ENCODE measurements at regions not wholly inside any gene's neighbourhood (a gene's known extent, or its start where the extent isn't known, plus 50 kb on each side); places are given as distances from the start of the nearest gene placed in this dataset.

DNA sequence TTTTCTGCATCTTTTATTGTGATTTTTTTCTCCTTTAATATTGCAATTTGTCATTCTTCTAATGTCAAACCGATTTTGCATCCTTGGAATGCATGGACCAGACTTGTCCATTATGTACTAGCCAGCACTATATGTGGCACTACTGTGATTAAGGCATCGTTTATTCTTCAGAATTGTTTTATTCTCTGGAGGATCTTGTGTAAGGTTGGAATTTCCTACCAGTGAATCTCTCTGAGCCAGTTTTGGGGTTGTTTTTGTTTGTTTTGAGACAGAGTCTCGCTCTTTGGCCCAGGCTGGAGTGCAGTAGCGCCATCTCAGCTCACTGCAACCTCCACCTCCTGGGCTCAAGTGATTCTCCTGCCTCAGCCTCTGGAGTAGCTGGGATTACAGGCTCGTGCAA, 58.5 kb downstream of the IGLL5 start:
- DNase-seq (ENCODE audit: low spot score) = no peak
- ChIA-PET POLR2A (ENCODE audit: low non-redundant PET) (no interaction called here), CTCF (no interaction called here)
- Histone ChIP-seq H3K27me3 (replicated peaks; ENCODE audit: insufficient read depth, low read depth, low read length, poor library complexity) (no peaks in the 10 kb centered on the region), H3K27ac (ENCODE audit: low read depth, low read length, poor library complexity, severe bottlenecking) (no peak overlapping the region), H3K9me3 (ENCODE audit: low read depth, low read length, poor library complexity, severe bottlenecking) (no peaks in the 10 kb centered on the region), H3K4me3 (ENCODE audit: low read depth, low read length, poor library complexity, severe bottlenecking) (no peak overlapping the region), H3K4me1 (ENCODE audit: insufficient read depth, low read length, poor library complexity, severe bottlenecking) (no peaks in the 10 kb centered on the region), H3K36me3 (ENCODE audit: insufficient read depth, low read length, poor library complexity, severe bottlenecking) (no peaks in the 10 kb centered on the region)
- intact Hi-C loops (cut with micrococcal nuclease; ENCODE audit: unreplicated experiment) = no loop called here
- TF ChIP-seq, protein P1, sequence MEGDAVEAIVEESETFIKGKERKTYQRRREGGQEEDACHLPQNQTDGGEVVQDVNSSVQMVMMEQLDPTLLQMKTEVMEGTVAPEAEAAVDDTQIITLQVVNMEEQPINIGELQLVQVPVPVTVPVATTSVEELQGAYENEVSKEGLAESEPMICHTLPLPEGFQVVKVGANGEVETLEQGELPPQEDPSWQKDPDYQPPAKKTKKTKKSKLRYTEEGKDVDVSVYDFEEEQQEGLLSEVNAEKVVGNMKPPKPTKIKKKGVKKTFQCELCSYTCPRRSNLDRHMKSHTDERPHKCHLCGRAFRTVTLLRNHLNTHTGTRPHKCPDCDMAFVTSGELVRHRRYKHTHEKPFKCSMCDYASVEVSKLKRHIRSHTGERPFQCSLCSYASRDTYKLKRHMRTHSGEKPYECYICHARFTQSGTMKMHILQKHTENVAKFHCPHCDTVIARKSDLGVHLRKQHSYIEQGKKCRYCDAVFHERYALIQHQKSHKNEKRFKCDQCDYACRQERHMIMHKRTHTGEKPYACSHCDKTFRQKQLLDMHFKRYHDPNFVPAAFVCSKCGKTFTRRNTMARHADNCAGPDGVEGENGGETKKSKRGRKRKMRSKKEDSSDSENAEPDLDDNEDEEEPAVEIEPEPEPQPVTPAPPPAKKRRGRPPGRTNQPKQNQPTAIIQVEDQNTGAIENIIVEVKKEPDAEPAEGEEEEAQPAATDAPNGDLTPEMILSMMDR (conservative IDR thresholded peaks at IDR 0.05; ENCODE audit: low read depth, low read length) = no peak
- no peak for TF ChIP-seq EZH2 (IDR thresholded peaks at IDR 0.05; ENCODE audit: borderline replicate concordance, low read depth, low read length, poor library complexity, severe bottlenecking)
- no TSS peak for BruUV-seq (replicated peaks)

GRCh38 chr22:22948651-22949571, 61.3 kb downstream of the IGLL5 start:
- TF ChIP-seq EZH2 (IDR thresholded peaks at IDR 0.05; ENCODE audit: borderline replicate concordance, low read depth, low read length, poor library complexity, severe bottlenecking) = no peak
- TF ChIP-seq, protein P1 (conservative IDR thresholded peaks at IDR 0.05; ENCODE audit: low read depth, low read length) = no peak
- Histone ChIP-seq H3K27me3 (replicated peaks; ENCODE audit: insufficient read depth, low read depth, low read length, poor library complexity) (peaks cover 11% of the 10 kb centered on the region), H3K4me1 (ENCODE audit: insufficient read depth, low read length, poor library complexity, severe bottlenecking) (no peaks in the 10 kb centered on the region), H3K4me3 (ENCODE audit: low read depth, low read length, poor library complexity, severe bottlenecking) (no peak overlapping the region), H3K36me3 (ENCODE audit: insufficient read depth, low read length, poor library complexity, severe bottlenecking) (no peaks in the 10 kb centered on the region), H3K27ac (ENCODE audit: low read depth, low read length, poor library complexity, severe bottlenecking) (no peak overlapping the region), H3K9me3 (ENCODE audit: low read depth, low read length, poor library complexity, severe bottlenecking) (no peaks in the 10 kb centered on the region)
- ChIA-PET CTCF (no interaction called here), POLR2A (ENCODE audit: low non-redundant PET) (no interaction called here)
- DNase-seq (ENCODE audit: low spot score) = no peak
- intact Hi-C loops (cut with micrococcal nuclease; ENCODE audit: unreplicated experiment) = no loop called here
- no TSS peak for BruUV-seq (replicated peaks)

DNA sequence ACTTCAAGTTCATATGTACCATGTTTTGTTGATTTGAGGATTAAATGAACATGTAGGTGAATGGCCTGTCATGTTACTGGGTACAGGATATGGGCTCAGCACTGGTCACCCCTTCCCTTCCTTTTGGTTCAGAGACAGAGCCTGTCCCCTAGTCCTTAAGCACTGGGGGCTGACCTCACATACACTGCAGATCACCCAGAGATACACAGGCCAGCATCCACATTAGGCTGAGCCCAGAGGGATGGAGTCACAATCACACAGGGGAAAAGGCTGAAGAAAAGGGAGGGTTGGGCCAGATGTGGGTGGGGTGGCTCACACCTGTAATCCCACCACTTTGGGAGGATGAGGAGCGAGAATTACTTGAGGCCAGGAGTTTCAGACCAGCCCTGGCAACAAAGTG, 62.3 kb downstream of the IGLL5 start:
- POLR2A ChIA-PET (ENCODE audit: low non-redundant PET) = no interaction called here

More for the DNA sequence above, 62.3 kb downstream of the IGLL5 start:
- CTCF ChIA-PET = no interaction called here
- no peaks in the 10 kb centered on the region for H3K9me3 ChIP-seq (ENCODE audit: low read depth, low read length, poor library complexity, severe bottlenecking)
- H3K4me3 ChIP-seq (ENCODE audit: low read depth, low read length, poor library complexity, severe bottlenecking) = no peak overlapping the region
- no peak for DNase-seq (ENCODE audit: low spot score)
- no TSS peak for BruUV-seq (replicated peaks)
- intact Hi-C loops (cut with micrococcal nuclease; ENCODE audit: unreplicated experiment) = loop anchor here (10.0 kb wide), 1 partner anchor 365 kb away; no protein-coding TSS in a partner anchor
- no peaks in the 10 kb centered on the region for H3K4me1 ChIP-seq (ENCODE audit: insufficient read depth, low read length, poor library complexity, severe bottlenecking)
- no peak for TF ChIP-seq EZH2 (IDR thresholded peaks at IDR 0.05; ENCODE audit: borderline replicate concordance, low read depth, low read length, poor library complexity, severe bottlenecking)
- TF ChIP-seq, protein P1 (conservative IDR thresholded peaks at IDR 0.05; ENCODE audit: low read depth, low read length) = no peak
- H3K27me3 ChIP-seq (replicated peaks; ENCODE audit: insufficient read depth, low read depth, low read length, poor library complexity) = peaks cover 20% of the 10 kb centered on the region
- H3K27ac ChIP-seq (ENCODE audit: low read depth, low read length, poor library complexity, severe bottlenecking) = no peak overlapping the region
- H3K36me3 ChIP-seq (ENCODE audit: insufficient read depth, low read length, poor library complexity, severe bottlenecking) = no peaks in the 10 kb centered on the region
